Skeletal muscle satellite cell (primary cell): ENCODE measurements at regions not wholly inside any gene's neighbourhood (a gene's known extent, or its start where the extent isn't known, plus 50 kb on each side); places are given as distances from the start of the nearest gene placed in this dataset.

Source experiments
- H3K27me3 ChIP-seq: 2 replicates; pipeline ENCODE4 v1.7.0; 2013; ENCODE audit warnings: low read length; ENCODE audit not compliant: control insufficient read depth, insufficient read depth
- H3K36me3 ChIP-seq: 2 replicates; pipeline ENCODE4 v1.7.0; 2013; ENCODE audit warnings: mild to moderate bottlenecking, control low read depth, low read length; ENCODE audit not compliant: insufficient read depth
- H3K4me1 ChIP-seq: 2 replicates; pipeline ENCODE4 v1.7.0; 2013; ENCODE audit warnings: low read length; ENCODE audit not compliant: control insufficient read depth, insufficient read depth
- H3K4me2 ChIP-seq: 2 replicates; pipeline ENCODE4 v1.7.0; 2013; ENCODE audit warnings: mild to moderate bottlenecking, low read length
- H3K4me3 ChIP-seq: 2 replicates; pipeline ENCODE4 v1.7.0; 2013; ENCODE audit warnings: low read length
- H3K9ac ChIP-seq: 2 replicates; pipeline ENCODE4 v1.7.0; 2013; ENCODE audit warnings: mild to moderate bottlenecking, low read depth, low read length, moderate library complexity
- H3K9me3 ChIP-seq: replicated peaks from 2 replicates; pipeline ENCODE4 v1.7.0; 2013; ENCODE audit warnings: mild to moderate bottlenecking, control low read depth, low read length

DNA sequence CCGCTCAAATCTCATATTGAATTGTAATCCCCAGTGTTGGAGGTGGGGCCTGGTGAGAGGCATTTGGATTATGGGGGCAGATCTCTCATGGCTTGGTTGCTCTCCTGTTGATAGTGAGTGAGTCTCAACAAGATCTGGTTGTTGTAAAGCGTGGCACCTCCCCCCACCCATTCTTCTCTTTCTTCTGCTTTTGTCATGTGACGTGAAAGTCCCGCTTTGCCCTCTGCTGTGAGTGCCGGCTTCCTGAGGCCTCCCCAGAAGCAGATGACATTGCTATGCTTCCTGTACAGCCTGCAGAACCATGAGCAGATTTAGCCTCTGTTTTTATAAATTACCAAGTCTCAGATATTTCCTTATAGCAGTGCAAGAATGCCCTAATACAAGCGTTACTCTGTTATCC, 673.8 kb downstream of the ADCYAP1 start:
- H3K4me3 ChIP-seq: no peak overlapping the region

DNA sequence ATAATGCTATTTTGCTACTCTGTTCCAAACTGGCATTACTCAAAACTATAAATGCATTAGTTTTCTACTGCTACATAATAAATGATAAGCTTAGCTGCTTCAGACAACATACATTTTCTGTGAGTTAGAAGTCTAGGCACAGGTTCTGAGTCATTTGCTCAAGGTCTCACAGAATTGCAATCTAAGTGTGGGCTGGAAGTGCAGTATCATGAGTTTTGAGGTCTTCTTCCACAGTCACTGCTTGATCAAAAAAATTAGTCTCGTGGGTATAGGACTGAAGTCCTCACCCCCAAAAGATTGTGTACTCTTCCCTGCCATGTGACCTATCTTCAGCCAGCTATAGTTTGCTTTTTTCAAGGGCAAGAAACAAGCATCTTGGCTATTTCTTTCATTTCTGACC, 676.9 kb downstream of the ADCYAP1 start:
- H3K4me2 ChIP-seq: no peak overlapping the region
- no peak overlapping the region for H3K9ac ChIP-seq
- no peaks in the 10 kb centered on the region for H3K27me3 ChIP-seq
- H3K9me3 ChIP-seq: peaks cover 6% of the 10 kb centered on the region
- no peaks in the 10 kb centered on the region for H3K4me1 ChIP-seq
- H3K4me3 ChIP-seq: no peak overlapping the region
- no peaks in the 10 kb centered on the region for H3K36me3 ChIP-seq

More for the DNA sequence above, 673.8 kb downstream of the ADCYAP1 start:
- Histone ChIP-seq H3K4me2 (no peak overlapping the region), H3K36me3 (no peaks in the 10 kb centered on the region), H3K9ac (no peak overlapping the region), H3K9me3 (peaks cover 6% of the 10 kb centered on the region), H3K4me1 (no peaks in the 10 kb centered on the region), H3K27me3 (no peaks in the 10 kb centered on the region)

DNA sequence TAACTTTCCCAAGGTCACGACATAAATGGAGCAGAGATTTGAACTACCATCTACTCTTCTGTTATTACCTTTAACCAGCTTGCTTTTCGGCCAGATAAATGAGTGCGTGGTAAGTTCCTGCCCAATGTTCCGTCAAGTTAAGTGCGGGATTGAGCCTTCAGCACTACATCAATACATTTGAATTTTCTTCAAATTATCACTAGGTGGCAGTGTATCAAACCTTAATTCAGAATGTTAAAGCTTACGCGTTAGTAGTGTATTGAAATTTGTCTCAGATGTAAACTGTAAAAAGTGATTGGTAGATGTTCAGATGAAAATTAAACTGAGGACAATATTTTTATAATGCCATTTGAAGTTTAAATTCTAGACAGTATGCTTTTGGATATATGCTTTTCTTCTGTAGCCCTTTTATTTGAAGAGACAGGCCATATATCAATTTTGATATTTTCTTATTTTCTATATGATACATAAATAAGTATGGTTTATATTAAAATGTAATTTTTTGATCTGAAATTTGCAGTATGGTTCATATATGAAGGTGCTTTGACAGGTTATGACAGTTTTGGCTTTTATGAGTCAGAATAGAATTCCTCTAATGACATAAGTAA, 681.3 kb downstream of the ADCYAP1 start:
- no peak overlapping the region for H3K9ac ChIP-seq
- no peaks in the 10 kb centered on the region for H3K27me3 ChIP-seq
- H3K9me3 ChIP-seq: no peaks in the 10 kb centered on the region
- no peaks in the 10 kb centered on the region for H3K4me1 ChIP-seq
- no peak overlapping the region for H3K4me2 ChIP-seq
- no peaks in the 10 kb centered on the region for H3K36me3 ChIP-seq
- H3K4me3 ChIP-seq: no peak overlapping the region

DNA sequence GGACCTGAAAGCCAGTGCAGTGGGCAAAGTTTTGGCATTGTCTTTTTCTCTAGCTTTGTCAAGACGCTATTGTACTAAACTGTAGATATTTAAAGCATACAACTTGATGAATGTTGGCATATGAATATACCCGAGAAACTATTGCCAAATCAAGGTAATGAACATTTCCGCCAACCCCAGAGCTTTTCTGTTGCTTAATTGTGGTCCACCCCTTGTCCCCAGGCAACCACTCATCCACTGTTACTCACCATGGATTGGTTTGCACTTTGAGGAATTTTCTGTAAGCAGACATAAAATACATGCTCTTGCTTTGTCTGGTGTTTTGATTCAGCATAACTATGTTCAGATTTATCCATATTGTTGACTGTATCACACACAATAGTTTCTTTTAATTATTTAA, 688.4 kb downstream of the ADCYAP1 start:
- H3K36me3 ChIP-seq: no peaks in the 10 kb centered on the region
- no peaks in the 10 kb centered on the region for H3K4me1 ChIP-seq
- no peak overlapping the region for H3K9ac ChIP-seq
- no peaks in the 10 kb centered on the region for H3K9me3 ChIP-seq
- H3K4me2 ChIP-seq: no peak overlapping the region
- no peak overlapping the region for H3K4me3 ChIP-seq
- no peaks in the 10 kb centered on the region for H3K27me3 ChIP-seq

DNA sequence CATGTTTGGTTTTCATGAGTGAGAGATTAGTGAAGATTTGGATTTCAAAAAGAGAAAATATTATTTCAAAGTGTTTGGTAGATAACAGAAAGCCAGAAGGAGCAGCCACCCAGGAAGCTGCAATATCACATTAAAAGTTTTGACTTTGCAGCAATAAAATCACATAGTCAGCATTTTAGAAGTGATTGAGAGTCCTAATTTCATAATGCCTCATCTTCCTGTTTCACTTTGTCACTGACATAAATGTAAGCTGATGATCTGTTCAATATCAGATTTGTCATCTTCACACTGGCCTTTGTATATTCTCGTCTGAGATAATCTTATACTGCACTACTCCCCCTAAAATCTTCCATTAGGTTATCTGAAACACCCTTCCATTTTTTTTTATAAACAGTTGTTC, 690.5 kb downstream of the ADCYAP1 start:
- no peaks in the 10 kb centered on the region for H3K4me1 ChIP-seq
- no peaks in the 10 kb centered on the region for H3K27me3 ChIP-seq
- H3K4me3 ChIP-seq: no peak overlapping the region

DNA sequence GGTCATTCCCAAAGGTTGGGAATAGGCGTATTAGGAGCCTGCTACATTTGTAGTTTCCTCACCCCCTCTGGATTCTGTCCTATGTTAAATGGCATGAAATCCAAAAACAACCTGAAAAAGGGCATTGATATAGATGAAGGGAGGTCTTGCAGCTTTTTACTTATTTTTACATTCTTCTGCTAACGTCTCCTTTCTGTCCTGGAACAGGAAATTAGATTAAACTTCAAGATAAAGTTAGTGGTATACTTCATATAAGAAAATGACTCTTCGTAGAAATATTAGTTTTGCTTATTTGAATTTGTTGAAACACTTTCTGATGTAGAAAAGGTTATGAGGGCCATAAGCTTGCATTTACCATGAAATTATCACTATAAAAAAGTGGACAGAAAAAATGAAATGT, 694.5 kb downstream of the ADCYAP1 start:
- no peak overlapping the region for H3K9ac ChIP-seq
- no peaks in the 10 kb centered on the region for H3K4me1 ChIP-seq
- no peak overlapping the region for H3K4me2 ChIP-seq
- no peaks in the 10 kb centered on the region for H3K36me3 ChIP-seq
- no peaks in the 10 kb centered on the region for H3K27me3 ChIP-seq
- H3K4me3 ChIP-seq: no peak overlapping the region
- no peaks in the 10 kb centered on the region for H3K9me3 ChIP-seq

More for the DNA sequence above, 690.5 kb downstream of the ADCYAP1 start:
- H3K9me3 ChIP-seq: no peaks in the 10 kb centered on the region
- H3K4me2 ChIP-seq: no peak overlapping the region
- H3K36me3 ChIP-seq: no peaks in the 10 kb centered on the region
- H3K9ac ChIP-seq: no peak overlapping the region

DNA sequence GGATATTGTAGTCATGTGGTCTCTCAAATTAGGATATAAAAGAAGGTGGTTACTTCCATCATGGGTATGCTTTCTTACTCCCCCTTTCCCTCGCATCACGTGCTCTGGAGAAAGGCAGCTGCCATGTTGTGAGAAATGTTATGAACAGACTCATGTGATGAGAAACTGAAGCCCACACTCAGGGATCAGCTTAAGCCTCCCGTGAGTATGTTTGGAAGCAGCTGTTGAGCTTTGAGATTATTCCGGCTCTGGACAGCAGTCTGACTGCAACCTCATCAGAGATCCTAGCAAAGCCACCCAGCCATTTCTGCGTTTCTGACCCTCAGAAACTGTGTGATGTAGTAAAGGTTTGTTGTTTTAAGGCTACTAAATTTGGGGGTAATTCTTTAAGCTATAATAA, 700.1 kb downstream of the ADCYAP1 start:
- Histone ChIP-seq H3K4me2 (no peak overlapping the region), H3K4me1 (no peaks in the 10 kb centered on the region), H3K9ac (no peak overlapping the region), H3K36me3 (no peaks in the 10 kb centered on the region), H3K4me3 (no peak overlapping the region), H3K27me3 (no peaks in the 10 kb centered on the region), H3K9me3 (no peaks in the 10 kb centered on the region)

DNA sequence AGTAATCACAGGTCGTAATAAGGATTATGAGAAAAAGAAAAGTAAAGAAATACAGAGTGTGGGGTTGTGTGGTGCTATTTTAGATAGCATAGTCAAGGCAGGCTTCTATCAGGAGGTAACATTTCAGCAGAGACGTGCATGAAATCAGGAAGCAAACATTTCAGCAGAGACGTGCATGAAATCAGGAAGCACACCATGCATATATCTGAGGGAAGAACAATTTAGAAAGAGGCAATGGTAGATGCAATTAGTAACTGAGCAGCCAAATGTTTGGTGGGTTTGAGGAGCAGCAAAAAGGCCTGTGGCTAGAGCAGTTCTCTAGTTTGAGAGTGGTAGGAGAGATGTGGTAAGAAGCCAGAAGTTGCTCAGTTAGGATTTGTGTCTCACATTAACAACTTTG, 713.7 kb downstream of the ADCYAP1 start:
- no peaks in the 10 kb centered on the region for H3K27me3 ChIP-seq
- no peaks in the 10 kb centered on the region for H3K4me1 ChIP-seq
- H3K4me3 ChIP-seq: no peak overlapping the region
- H3K9me3 ChIP-seq: no peaks in the 10 kb centered on the region
- H3K9ac ChIP-seq: no peak overlapping the region
- H3K36me3 ChIP-seq: no peaks in the 10 kb centered on the region
- no peak overlapping the region for H3K4me2 ChIP-seq

DNA sequence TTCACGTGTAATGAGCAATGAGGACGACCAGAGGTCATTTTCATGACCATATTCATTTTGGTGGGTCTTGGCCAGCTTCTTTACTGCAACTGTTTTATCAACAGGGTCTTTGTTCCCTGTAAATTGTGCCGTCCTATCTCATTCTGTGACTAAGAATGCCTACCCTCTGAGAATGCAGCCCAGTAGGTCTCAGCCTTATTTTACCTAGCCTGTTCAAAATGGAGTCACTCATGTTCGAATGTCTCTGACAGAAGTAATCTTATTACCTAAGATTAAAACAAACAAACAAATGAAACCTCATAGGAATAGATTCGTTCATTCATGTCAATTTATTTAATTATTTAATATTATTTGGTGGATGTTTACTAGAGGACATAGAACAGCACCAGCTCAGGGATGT, 714.8 kb downstream of the ADCYAP1 start:
- Histone ChIP-seq H3K9me3 (no peaks in the 10 kb centered on the region), H3K9ac (no peak overlapping the region), H3K27me3 (no peaks in the 10 kb centered on the region), H3K4me3 (no peak overlapping the region), H3K36me3 (no peaks in the 10 kb centered on the region), H3K4me1 (no peaks in the 10 kb centered on the region), H3K4me2 (no peak overlapping the region)

DNA sequence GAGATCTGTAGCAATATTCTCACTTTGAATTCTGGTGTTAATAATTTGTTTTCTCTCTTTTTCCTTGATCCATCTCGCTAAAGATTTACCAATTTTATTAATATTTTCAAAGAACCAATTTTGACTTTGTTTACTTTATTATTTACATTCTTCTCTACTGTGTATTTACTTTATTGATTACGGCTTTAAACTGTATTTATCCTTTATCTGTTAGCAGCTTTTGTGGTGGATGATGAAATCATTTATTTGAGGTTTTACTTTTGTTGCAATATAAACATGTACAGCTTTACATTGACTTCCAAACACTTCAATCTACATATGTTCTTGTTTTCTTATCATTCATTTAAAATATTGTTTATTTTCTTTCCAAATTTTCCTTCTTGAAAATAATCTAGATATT, 719.9 kb downstream of the ADCYAP1 start:
- Histone ChIP-seq H3K9me3 (no peaks in the 10 kb centered on the region), H3K9ac (no peak overlapping the region), H3K36me3 (no peaks in the 10 kb centered on the region), H3K27me3 (no peaks in the 10 kb centered on the region), H3K4me3 (no peak overlapping the region), H3K4me2 (no peak overlapping the region), H3K4me1 (no peaks in the 10 kb centered on the region)

DNA sequence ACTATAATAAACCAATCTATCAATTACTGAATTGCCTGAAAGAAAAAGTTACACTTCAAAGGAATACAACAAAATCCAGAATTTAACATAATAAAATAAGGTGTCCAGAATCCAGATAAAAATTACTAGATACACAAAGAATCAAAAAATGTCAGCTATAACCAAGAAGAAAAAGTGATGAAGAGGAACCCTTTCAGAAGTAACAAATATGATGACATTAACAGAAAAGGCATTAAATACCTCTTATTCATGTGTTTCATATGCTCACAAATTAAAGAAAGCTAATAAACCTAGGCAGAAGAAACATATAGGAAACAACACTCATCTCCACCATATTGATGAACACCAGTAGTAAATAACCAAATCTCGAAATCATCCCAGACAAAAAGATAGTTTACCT, 722.8 kb downstream of the ADCYAP1 start:
- Histone ChIP-seq H3K27me3 (no peaks in the 10 kb centered on the region), H3K36me3 (no peaks in the 10 kb centered on the region), H3K9ac (no peak overlapping the region), H3K9me3 (no peaks in the 10 kb centered on the region), H3K4me3 (no peak overlapping the region), H3K4me1 (no peaks in the 10 kb centered on the region), H3K4me2 (no peak overlapping the region)

DNA sequence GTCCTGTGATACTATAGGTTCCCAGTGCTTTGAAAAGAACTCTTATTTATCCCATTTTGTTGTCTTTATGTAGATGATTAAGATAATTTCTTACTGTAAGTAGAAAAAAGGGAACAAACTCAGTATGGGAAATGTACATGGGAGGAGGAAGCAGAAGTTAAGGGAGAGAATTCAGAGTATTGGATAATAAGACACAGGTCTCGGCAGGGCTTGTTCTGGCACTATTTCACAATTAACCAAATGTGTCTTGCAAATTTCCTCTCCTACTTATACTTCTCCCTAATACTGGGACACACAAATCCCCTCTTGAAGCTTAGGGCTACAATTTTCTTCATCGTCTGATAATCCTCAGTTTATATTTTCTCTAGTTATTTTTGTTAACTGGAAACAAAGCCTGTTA, 744.0 kb downstream of the ADCYAP1 start:
- Histone ChIP-seq H3K36me3 (no peaks in the 10 kb centered on the region), H3K9me3 (no peaks in the 10 kb centered on the region), H3K9ac (no peak overlapping the region), H3K4me3 (no peak overlapping the region), H3K4me2 (no peak overlapping the region), H3K4me1 (no peaks in the 10 kb centered on the region), H3K27me3 (no peaks in the 10 kb centered on the region)
